Endothelial cell of umbilical vein (primary cell): ENCODE measurements at regions not wholly inside any gene's neighbourhood (a gene's known extent, or its start where the extent isn't known, plus 50 kb on each side); places are given as distances from the start of the nearest gene placed in this dataset.

ENCODE experiments used
- BruUV-seq: library from RNA; stranded (reverse); fragments of 400-500 nt; replicated peaks from 2 replicates; lab custom pipeline; 2021; lab: Mats Ljungman, UMichigan
- CTCF ChIA-PET: fragments of 300-600, 350-600 bp; sonication (Branson Sonifier 250); formaldehyde crosslinking; loops from one replicate; lab custom pipeline; 2021; ENCODE audit warnings: antibody characterized with exemption, inconsistent platforms; lab: Charles Lee
- POLR2A ChIA-PET: fragments of 300-600, 350-600 bp; sonication (Branson Sonifier 250); formaldehyde crosslinking; loops from one replicate; lab custom pipeline; 2021; ENCODE audit warnings: antibody characterized with exemption, inconsistent platforms; lab: Charles Lee
- DNase-seq: peaks from one replicate; pipeline ENCODE4 v3.0.0-alpha.2; 2011; ENCODE audit warnings: low read depth, low spot score
- FAIRE-seq: peaks from 2 replicates; lab custom pipeline; 2011; peaks lifted over from hg19 to GRCh38; lab: Jason Lieb, UNC
- H2AFZ ChIP-seq: 2 replicates; pipeline ENCODE4 v1.6.0; 2012; ENCODE audit warnings: low read depth, low read length, control low read depth, inconsistent platforms
- H3K27ac ChIP-seq: 2 replicates; pipeline ENCODE4 v1.5.1; 2011; ENCODE audit warnings: low read depth, mild to moderate bottlenecking, control low read depth, low read length, moderate library complexity; ENCODE audit not compliant: insufficient read depth
- H3K27me3 ChIP-seq, 2 experiments: 2 replicates each; pipeline versions ENCODE4 v1.6.0 to v1.6.1; 2011; ENCODE audit warnings: low read length in 2 of 2, mixed read lengths in 1 of 2; ENCODE audit not compliant: control insufficient read depth in 2 of 2, insufficient read depth in 2 of 2
- H3K36me3 ChIP-seq, 2 experiments: 2 replicates in 1 of 2; 3 replicates in 1 of 2; pipeline ENCODE4 v1.5.1; 2011; ENCODE audit warnings: low read length in 2 of 2, mild to moderate bottlenecking in 1 of 2, moderate library complexity in 1 of 2; ENCODE audit not compliant: control insufficient read depth in 2 of 2, insufficient read depth in 2 of 2; ENCODE audit errors: extremely low read depth in 1 of 2
- H3K4me1 ChIP-seq: 3 replicates; pipeline ENCODE4 v1.5.1; 2011; ENCODE audit warnings: mild to moderate bottlenecking, low read length; ENCODE audit not compliant: control insufficient read depth, insufficient read depth; ENCODE audit errors: extremely low read depth
- H3K4me2 ChIP-seq: 2 replicates; pipeline ENCODE4 v1.6.1; 2011; ENCODE audit warnings: low read length, control low read depth, mixed read lengths; ENCODE audit not compliant: insufficient read depth
- H3K4me3 ChIP-seq, 3 experiments: fragments of 200-600 bp in 1 of 3; sonication (generic), shearing (Covaris generic) in 1 of 3; replicated peaks in 1 of 3; 2 replicates each; pipeline ENCODE4 v1.5.1; 2011 to 2016; ENCODE audit warnings: control low read depth in 3 of 3, low read length in 3 of 3, mild to moderate bottlenecking in 2 of 3, inconsistent platforms in 1 of 3, low read depth in 1 of 3, moderate library complexity in 1 of 3; ENCODE audit not compliant: insufficient read depth in 1 of 3
- H3K79me2 ChIP-seq: 2 replicates; pipeline ENCODE4 v1.6.0; 2012; ENCODE audit warnings: low read length, inconsistent platforms; ENCODE audit not compliant: control insufficient read depth, insufficient read depth
- H3K9ac ChIP-seq: replicated peaks from 2 replicates; pipeline ENCODE3; 2011; ENCODE audit warnings: low read length, control low read depth; ENCODE audit not compliant: insufficient read depth; ENCODE audit errors: extremely low read depth
- H3K9me1 ChIP-seq: replicated peaks from 3 replicates; pipeline ENCODE4 v1.6.0; 2011; ENCODE audit warnings: mild to moderate bottlenecking, low read length; ENCODE audit not compliant: control insufficient read depth, insufficient read depth; ENCODE audit errors: extremely low read depth
- H3K9me3 ChIP-seq: replicated peaks from 2 replicates; pipeline ENCODE4 v1.5.1; 2012; ENCODE audit warnings: low read length, inconsistent platforms; ENCODE audit not compliant: control insufficient read depth, insufficient read depth
- H4K20me1 ChIP-seq: replicated peaks from 2 replicates; pipeline ENCODE3; 2011; ENCODE audit warnings: mild to moderate bottlenecking, low read length; ENCODE audit not compliant: control insufficient read depth, insufficient read depth; ENCODE audit errors: extremely low read depth
- CTCF ChIP-seq, 2 donors: IDR thresholded peaks; 1 replicate in 1 of 2; 2 replicates in 1 of 2; pipeline ENCODE4 v1.5.1; 2011; ENCODE audit warnings: low read length in 2 of 2, mild to moderate bottlenecking in 2 of 2, moderate library complexity in 2 of 2, control low read depth in 1 of 2, inconsistent platforms in 1 of 2, low read depth in 1 of 2; ENCODE audit not compliant: insufficient read depth in 1 of 2; ENCODE audit errors: extremely low read depth in 1 of 2
- EZH2 ChIP-seq: IDR thresholded peaks from 2 replicates; pipeline ENCODE4 v1.6.1; 2012; ENCODE audit warnings: borderline replicate concordance, low read depth, mild to moderate bottlenecking, moderate library complexity, low read length, inconsistent platforms; ENCODE audit not compliant: severe bottlenecking
- FOS ChIP-seq: IDR thresholded peaks from 2 replicates; pipeline ENCODE4 v1.6.1; 2011; ENCODE audit warnings: mild to moderate bottlenecking, low read length, moderate library complexity, borderline replicate concordance; ENCODE audit not compliant: insufficient read depth
- GATA2 ChIP-seq: IDR thresholded peaks from 2 replicates; pipeline ENCODE4 v1.7.0; 2011; ENCODE audit warnings: low read depth, mild to moderate bottlenecking, moderate library complexity, mixed read lengths, low read length; ENCODE audit not compliant: insufficient read length, insufficient read depth
- JUN ChIP-seq: IDR thresholded peaks from 2 replicates; pipeline ENCODE4 v1.6.1; 2011; ENCODE audit warnings: borderline replicate concordance, low read depth; ENCODE audit not compliant: insufficient read length, insufficient read depth
- MAX ChIP-seq: IDR thresholded peaks from 2 replicates; pipeline ENCODE4 v1.6.1; 2011; ENCODE audit not compliant: insufficient read depth, insufficient read length
- MYC ChIP-seq: IDR thresholded peaks from one replicate; pipeline ENCODE4 v1.6.1; 2011; ENCODE audit warnings: mild to moderate bottlenecking, low read depth, low read length
- POLR2A ChIP-seq: IDR thresholded peaks from 2 replicates; pipeline ENCODE4 v1.6.1; 2012; ENCODE audit warnings: low read depth, mild to moderate bottlenecking, control low read depth, low read length
- POLR2AphosphoS5 ChIP-seq: IDR thresholded peaks from 2 replicates; pipeline ENCODE4 v1.6.1; 2012; ENCODE audit warnings: low read depth, mild to moderate bottlenecking, control low read depth, low read length, moderate library complexity; ENCODE audit not compliant: insufficient read depth
- dilution Hi-C: fragments of 300-500 bp; cut with MboI; formaldehyde crosslinking; loops from one replicate; pipeline ENCODE4 v1.15.0; 2019; ENCODE audit warnings: low sequenced_read_pairs; ENCODE audit not compliant: extremely low pct_ligation_motif_present
- intact Hi-C: fragments of 100-400 bp; cut with micrococcal nuclease; formaldehyde crosslinking; loops from one replicate; pipeline ENCODE4 v1.10.0; 2022

GRCh38 chr1:208641579-208642280, 397.5 kb upstream of the PLXNA2 start:
- no peak overlapping the region for H3K4me3 ChIP-seq
- H3K79me2 ChIP-seq: no peaks in the 10 kb centered on the region
- H3K4me1 ChIP-seq: no peaks in the 10 kb centered on the region
- POLR2A ChIA-PET: no interaction called here
- no peaks in the 10 kb centered on the region for H3K36me3 ChIP-seq
- H3K27me3 ChIP-seq: no peaks in the 10 kb centered on the region
- dilution Hi-C loops (no loop called here), intact Hi-C loops (no loop called here)
- H3K9ac ChIP-seq: no peak overlapping the region
- no peak for FAIRE-seq
- H4K20me1 ChIP-seq: no peaks in the 10 kb centered on the region
- DNase-seq: no peak
- H3K9me3 ChIP-seq: no peaks in the 10 kb centered on the region
- CTCF ChIA-PET: interaction anchor here (1.4 to 1.5 kb wide), 3 partner anchors 10 to 566 kb away, joined by 4 to 6 read pairs (median 4); no protein-coding TSS in a partner anchor
- no TSS peak for BruUV-seq
- H3K4me2 ChIP-seq: no peak overlapping the region
- H2AFZ ChIP-seq: no peak overlapping the region
- H3K9me1 ChIP-seq: no peaks in the 10 kb centered on the region
- TF ChIP-seq POLR2AphosphoS5: no peak
- no peak for TF ChIP-seq JUN
- no peak for TF ChIP-seq POLR2A
- no peak for TF ChIP-seq CTCF (IDR thresholded peaks at IDR 0.05; ENCODE audit: extremely low read depth in 1 of 2, insufficient read depth in 1 of 2, low read depth in 1 of 2, low read length in 2 of 2)
- TF ChIP-seq FOS: no peak
- TF ChIP-seq GATA2: no peak
- no peak for TF ChIP-seq MYC
- no peak for TF ChIP-seq MAX
- TF ChIP-seq EZH2: no peak
- H3K27ac ChIP-seq: no peak overlapping the region
